ENCODE measurements at regions not wholly inside any gene's neighbourhood (a gene's known extent, or its start where the extent isn't known, plus 50 kb on each side); places are given as distances from the start of the nearest gene placed in this dataset.
"Not testable (repeated sequence)": the region's sequence is repeated elsewhere in the genome, so short reads cannot be mapped to it uniquely, and the experiment has no call there.

GRCh38 chrX:40383360-40383759, 197.4 kb upstream of the ATP6AP2 start:
- Histone ChIP-seq H3K27me3 (ENCODE audit: control insufficient read depth, insufficient read depth, low read length) (no peaks in the 10 kb centered on the region), H3K4me1 (ENCODE audit: control insufficient read depth, low read depth, low read length) (peaks cover 21% of the 10 kb centered on the region), H3K27ac (ENCODE audit: low read length) (no peak overlapping the region), H3K36me3 (ENCODE audit: control insufficient read depth, low read depth, low read length) (no peaks in the 10 kb centered on the region), H3K9ac (ENCODE audit: low read length) (no peak overlapping the region), H3K4me3 (ENCODE audit: low read length) (no peak overlapping the region), H3K9me3 (ENCODE audit: control insufficient read depth, low read depth, low read length) (no peaks in the 10 kb centered on the region)

GRCh38 chrX:40380655-40381488, 199.9 kb upstream of the ATP6AP2 start:
- Histone ChIP-seq H3K27ac (ENCODE audit: low read length) (no peak overlapping the region), H3K36me3 (ENCODE audit: control insufficient read depth, low read depth, low read length) (no peaks in the 10 kb centered on the region), H3K9me3 (ENCODE audit: control insufficient read depth, low read depth, low read length) (no peaks in the 10 kb centered on the region), H3K4me3 (ENCODE audit: low read length) (no peak overlapping the region), H3K4me1 (ENCODE audit: control insufficient read depth, low read depth, low read length) (peaks cover 21% of the 10 kb centered on the region), H3K9ac (ENCODE audit: low read length) (no peak overlapping the region), H3K27me3 (ENCODE audit: control insufficient read depth, insufficient read depth, low read length) (no peaks in the 10 kb centered on the region)

DNA sequence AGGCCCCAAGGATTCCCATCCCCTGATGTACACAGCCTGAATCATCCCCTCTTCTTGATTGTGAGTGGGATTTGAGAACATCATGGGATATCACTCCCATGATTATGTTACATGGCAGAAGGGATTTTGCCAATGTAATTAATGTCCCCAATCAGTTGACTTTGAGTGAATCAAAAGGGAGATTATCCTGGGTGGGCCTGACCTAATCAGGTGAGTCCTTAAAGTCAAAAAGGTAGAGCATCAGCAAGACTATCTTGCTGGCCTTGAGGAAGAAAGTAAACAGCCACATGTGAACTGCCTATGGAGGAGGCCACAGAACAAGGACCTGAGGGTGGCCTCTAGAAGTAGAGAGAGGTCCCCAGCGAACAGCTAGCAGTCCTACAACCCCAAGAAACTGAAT, 203.1 kb upstream of the ATP6AP2 start:
- H3K27ac ChIP-seq (ENCODE audit: low read length) = no peak overlapping the region
- H3K9me3 ChIP-seq (ENCODE audit: control insufficient read depth, low read depth, low read length) = no peaks in the 10 kb centered on the region
- no peaks in the 10 kb centered on the region for H3K27me3 ChIP-seq (ENCODE audit: control insufficient read depth, insufficient read depth, low read length)
- H3K4me3 ChIP-seq (ENCODE audit: low read length) = no peak overlapping the region
- H3K9ac ChIP-seq (ENCODE audit: low read length) = no peak overlapping the region
- peaks cover 21% of the 10 kb centered on the region for H3K4me1 ChIP-seq (ENCODE audit: control insufficient read depth, low read depth, low read length)
- H3K36me3 ChIP-seq (ENCODE audit: control insufficient read depth, low read depth, low read length) = no peaks in the 10 kb centered on the region

- H3K27ac ChIP-seq (ENCODE audit: low read length) = no peak overlapping the region
- H3K9me3 ChIP-seq (ENCODE audit: control insufficient read depth, low read depth, low read length) = no peaks in the 10 kb centered on the region
- no peak overlapping the region for H3K4me3 ChIP-seq (ENCODE audit: low read length)
- H3K4me1 ChIP-seq (ENCODE audit: control insufficient read depth, low read depth, low read length) = peaks cover under 1% of the 10 kb centered on the region
- H3K27me3 ChIP-seq (ENCODE audit: control insufficient read depth, insufficient read depth, low read length) = no peaks in the 10 kb centered on the region
- no peak overlapping the region for H3K9ac ChIP-seq (ENCODE audit: low read length)
- no peaks in the 10 kb centered on the region for H3K36me3 ChIP-seq (ENCODE audit: control insufficient read depth, low read depth, low read length)
Measured at GRCh38 chrX:40374486-40374885, 206.3 kb upstream of the ATP6AP2 start.

DNA sequence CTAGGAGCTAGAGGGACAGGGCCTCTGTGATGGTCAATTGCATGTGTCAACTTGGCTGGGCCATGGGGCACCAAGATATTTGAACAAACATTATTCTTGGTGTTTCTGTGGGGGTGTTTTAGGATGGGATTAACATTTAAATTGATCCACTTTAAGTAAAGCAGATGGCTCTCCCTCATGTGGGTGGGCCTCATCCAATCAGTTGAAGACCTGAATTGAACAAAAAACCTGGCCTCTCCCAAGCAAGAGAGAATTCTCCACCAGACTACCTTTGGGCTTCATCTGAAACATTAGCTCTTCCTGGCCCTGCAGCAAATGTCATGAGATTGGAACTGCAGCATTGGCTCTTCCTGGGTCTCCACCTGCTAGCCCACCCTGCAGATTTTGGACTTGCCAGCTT, 207.1 kb upstream of the ATP6AP2 start:
- Histone ChIP-seq H3K9me3 (ENCODE audit: control insufficient read depth, low read depth, low read length) (no peaks in the 10 kb centered on the region), H3K4me3 (ENCODE audit: low read length) (no peak overlapping the region), H3K27me3 (ENCODE audit: control insufficient read depth, insufficient read depth, low read length) (no peaks in the 10 kb centered on the region), H3K27ac (ENCODE audit: low read length) (no peak overlapping the region), H3K36me3 (ENCODE audit: control insufficient read depth, low read depth, low read length) (no peaks in the 10 kb centered on the region), H3K4me1 (ENCODE audit: control insufficient read depth, low read depth, low read length) (no peaks in the 10 kb centered on the region), H3K9ac (ENCODE audit: low read length) (no peak overlapping the region)

DNA sequence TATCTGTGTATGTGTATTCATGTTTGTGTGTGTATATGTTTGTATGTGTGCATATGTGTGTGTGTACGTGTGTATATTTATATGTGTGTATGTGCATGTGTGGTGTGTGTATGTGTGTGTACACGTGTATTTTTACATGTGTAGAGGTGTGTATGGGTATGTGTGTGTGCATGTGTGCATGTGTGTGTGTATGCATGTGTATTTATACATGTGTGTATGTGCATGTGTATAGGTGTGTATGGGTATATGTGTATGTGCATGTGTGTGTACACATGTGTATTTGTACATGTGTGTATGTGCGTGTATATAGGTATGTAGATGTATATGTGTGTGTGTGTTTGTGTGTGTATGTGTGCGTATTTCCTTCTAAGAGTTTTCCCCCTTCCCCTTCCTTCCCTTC, 207.7 kb upstream of the ATP6AP2 start:
- H3K27me3 ChIP-seq (ENCODE audit: control insufficient read depth, insufficient read depth, low read length) = no peaks in the 10 kb centered on the region

GRCh38 chrX:40371376-40371775, 209.4 kb upstream of the ATP6AP2 start:
- H3K4me1 ChIP-seq (ENCODE audit: control insufficient read depth, low read depth, low read length) = no peaks in the 10 kb centered on the region
- no peak overlapping the region for H3K27ac ChIP-seq (ENCODE audit: low read length)
- H3K4me3 ChIP-seq (ENCODE audit: low read length) = no peak overlapping the region
- H3K36me3 ChIP-seq (ENCODE audit: control insufficient read depth, low read depth, low read length) = no peaks in the 10 kb centered on the region
- H3K27me3 ChIP-seq (ENCODE audit: control insufficient read depth, insufficient read depth, low read length) = no peaks in the 10 kb centered on the region
- H3K9me3 ChIP-seq (ENCODE audit: control insufficient read depth, low read depth, low read length) = no peaks in the 10 kb centered on the region
- H3K9ac ChIP-seq (ENCODE audit: low read length) = no peak overlapping the region

More for the DNA sequence above, 207.7 kb upstream of the ATP6AP2 start:
- Histone ChIP-seq H3K9ac (ENCODE audit: low read length) (no peak overlapping the region), H3K36me3 (ENCODE audit: control insufficient read depth, low read depth, low read length) (no peaks in the 10 kb centered on the region), H3K27ac (ENCODE audit: low read length) (no peak overlapping the region), H3K4me3 (ENCODE audit: low read length) (no peak overlapping the region), H3K4me1 (ENCODE audit: control insufficient read depth, low read depth, low read length) (no peaks in the 10 kb centered on the region), H3K9me3 (ENCODE audit: control insufficient read depth, low read depth, low read length) (no peaks in the 10 kb centered on the region)

DNA sequence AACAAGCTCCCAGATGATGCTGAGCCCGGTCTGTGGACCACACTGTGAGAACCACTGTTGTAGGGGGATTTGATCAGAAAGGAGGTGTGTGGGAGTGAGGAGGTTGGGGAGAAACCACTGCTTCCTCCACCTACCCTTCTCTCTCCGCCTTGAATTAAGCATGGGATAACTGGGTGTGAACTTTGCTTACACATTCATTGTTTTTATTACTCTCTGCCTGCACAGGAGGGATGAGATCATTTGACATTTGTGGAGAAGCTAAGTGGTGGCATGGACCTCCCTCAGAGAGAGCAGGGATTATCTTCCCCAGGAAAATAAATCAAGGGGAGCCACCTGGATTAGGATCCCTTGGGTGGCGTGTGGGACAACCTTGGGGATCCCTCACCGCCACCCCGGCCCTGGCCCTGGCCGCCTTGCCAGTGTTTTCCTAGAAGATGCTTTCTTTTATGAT, 212.1 kb upstream of the ATP6AP2 start:
- H3K27me3 ChIP-seq (ENCODE audit: control insufficient read depth, insufficient read depth, low read length) = no peaks in the 10 kb centered on the region
- no peaks in the 10 kb centered on the region for H3K36me3 ChIP-seq (ENCODE audit: control insufficient read depth, low read depth, low read length)
- no peak overlapping the region for H3K9ac ChIP-seq (ENCODE audit: low read length)
- H3K27ac ChIP-seq (ENCODE audit: low read length) = no peak overlapping the region
- peaks cover 6% of the 10 kb centered on the region for H3K9me3 ChIP-seq (ENCODE audit: control insufficient read depth, low read depth, low read length)
- H3K4me3 ChIP-seq (ENCODE audit: low read length) = no peak overlapping the region
- no peaks in the 10 kb centered on the region for H3K4me1 ChIP-seq (ENCODE audit: control insufficient read depth, low read depth, low read length)

GRCh38 chrX:40366661-40367060, 214.1 kb upstream of the ATP6AP2 start:
- H3K9ac ChIP-seq (ENCODE audit: low read length) = no peak overlapping the region
- H3K9me3 ChIP-seq (ENCODE audit: control insufficient read depth, low read depth, low read length) = peaks cover 6% of the 10 kb centered on the region
- H3K4me1 ChIP-seq (ENCODE audit: control insufficient read depth, low read depth, low read length) = no peaks in the 10 kb centered on the region
- H3K36me3 ChIP-seq (ENCODE audit: control insufficient read depth, low read depth, low read length) = no peaks in the 10 kb centered on the region
- H3K4me3 ChIP-seq (ENCODE audit: low read length) = no peak overlapping the region
- no peaks in the 10 kb centered on the region for H3K27me3 ChIP-seq (ENCODE audit: control insufficient read depth, insufficient read depth, low read length)
- no peak overlapping the region for H3K27ac ChIP-seq (ENCODE audit: low read length)

GRCh38 chrX:40362291-40362690, 218.5 kb upstream of the ATP6AP2 start:
- H3K4me1 ChIP-seq (ENCODE audit: control insufficient read depth, low read depth, low read length); H3K27ac ChIP-seq (ENCODE audit: low read length); H3K36me3 ChIP-seq (ENCODE audit: control insufficient read depth, low read depth, low read length); H3K9me3 ChIP-seq (ENCODE audit: control insufficient read depth, low read depth, low read length); H3K4me3 ChIP-seq (ENCODE audit: low read length); H3K9ac ChIP-seq (ENCODE audit: low read length); H3K27me3 ChIP-seq (ENCODE audit: control insufficient read depth, insufficient read depth, low read length): not testable (repeated sequence)

DNA sequence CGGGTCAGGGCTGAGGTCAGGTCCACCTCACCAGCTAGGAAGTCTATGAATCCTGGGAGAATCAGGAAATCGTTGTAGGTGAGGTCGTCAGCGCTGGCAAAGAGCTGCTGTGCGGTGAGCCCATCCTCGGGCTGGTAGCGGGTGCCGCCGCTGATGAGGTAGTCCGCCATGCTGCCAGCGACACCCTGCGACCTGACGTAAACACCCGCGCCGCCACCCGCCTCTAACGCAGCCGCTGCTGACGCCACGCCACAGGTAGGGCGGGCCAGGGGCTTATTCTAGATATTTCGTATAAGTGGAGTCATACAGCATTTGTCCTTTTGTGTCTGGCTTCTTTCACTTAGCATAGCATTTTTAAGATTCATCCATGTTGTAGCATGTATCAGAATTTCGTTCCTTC, 220.2 kb upstream of the ATP6AP2 start:
- no peaks in the 10 kb centered on the region for H3K4me1 ChIP-seq (ENCODE audit: control insufficient read depth, low read depth, low read length)

GRCh38 chrX:40359593-40359992, 221.2 kb upstream of the ATP6AP2 start:
- Histone ChIP-seq H3K9me3 (ENCODE audit: control insufficient read depth, low read depth, low read length) (no peaks in the 10 kb centered on the region), H3K4me3 (ENCODE audit: low read length) (no peak overlapping the region), H3K36me3 (ENCODE audit: control insufficient read depth, low read depth, low read length) (no peaks in the 10 kb centered on the region), H3K4me1 (ENCODE audit: control insufficient read depth, low read depth, low read length) (no peaks in the 10 kb centered on the region), H3K27me3 (ENCODE audit: control insufficient read depth, insufficient read depth, low read length) (no peaks in the 10 kb centered on the region), H3K9ac (ENCODE audit: low read length) (no peak overlapping the region), H3K27ac (ENCODE audit: low read length) (no peak overlapping the region)

More for the DNA sequence above, 220.2 kb upstream of the ATP6AP2 start:
- Histone ChIP-seq H3K4me3 (ENCODE audit: low read length) (no peak overlapping the region), H3K36me3 (ENCODE audit: control insufficient read depth, low read depth, low read length) (no peaks in the 10 kb centered on the region), H3K9me3 (ENCODE audit: control insufficient read depth, low read depth, low read length) (peaks cover 2% of the 10 kb centered on the region), H3K27ac (ENCODE audit: low read length) (no peak overlapping the region), H3K27me3 (ENCODE audit: control insufficient read depth, insufficient read depth, low read length) (no peaks in the 10 kb centered on the region), H3K9ac (ENCODE audit: low read length) (no peak overlapping the region)
